ENCODE measurements at regions not wholly inside any gene's neighbourhood (a gene's known extent, or its start where the extent isn't known, plus 50 kb on each side); places are given as distances from the start of the nearest gene placed in this dataset.

- H3K4me1 ChIP-seq, result peaks cover 17% of the 10 kb centered on the region
- H3K36me3 Mint-ChIP-seq (ENCODE audit: insufficient read depth, unreplicated experiment), result no peaks in the 10 kb centered on the region
- DNase-seq, result no peak
- no peaks in the 10 kb centered on the region for H3K9me3 ChIP-seq
- H3K9me3 Mint-ChIP-seq (ENCODE audit: unreplicated experiment), result no peaks in the 10 kb centered on the region
- no peak overlapping the region for H3K27ac Mint-ChIP-seq (ENCODE audit: unreplicated experiment)
- no TSS peak for BruUV-seq (replicated peaks)
- H3K4me3 Mint-ChIP-seq (ENCODE audit: unreplicated experiment), result no peak overlapping the region
- ChIA-PET POLR2A (no interaction called here), CTCF (no interaction called here)
- H3K4me3 ChIP-seq (ENCODE audit: low read depth, low read length), result no peak overlapping the region
- no peaks in the 10 kb centered on the region for H3K27me3 Mint-ChIP-seq (ENCODE audit: insufficient read depth, unreplicated experiment)
- H3K27me3 ChIP-seq (replicated peaks; ENCODE audit: control insufficient read depth, insufficient read depth, low read length), result no peaks in the 10 kb centered on the region
- intact Hi-C loops (cut with micrococcal nuclease; ENCODE audit: unreplicated experiment), result no loop called here
- TF ChIP-seq CTCF (IDR thresholded peaks at IDR 0.05; ENCODE audit: insufficient read depth in 1 of 2, low read depth in 1 of 2, low read length in 1 of 2, severe bottlenecking in 1 of 2, unreplicated experiment in 1 of 2), result no peak
- no peaks in the 10 kb centered on the region for H3K36me3 ChIP-seq (ENCODE audit: control insufficient read depth, insufficient read depth, low read length)
- peaks cover 7% of the 10 kb centered on the region for H3K4me1 Mint-ChIP-seq (ENCODE audit: low read depth, unreplicated experiment)
Measured at GRCh38 chr3:150352931-150353330, 55.2 kb upstream of the TSC22D2 start.

GRCh38 chr3:150351398-150351797 is 56.7 kb upstream of the TSC22D2 start:
- no peak overlapping the region for H3K27ac Mint-ChIP-seq (ENCODE audit: unreplicated experiment)
- Histone ChIP-seq H3K27me3 (replicated peaks; ENCODE audit: control insufficient read depth, insufficient read depth, low read length) (no peaks in the 10 kb centered on the region), H3K36me3 (ENCODE audit: control insufficient read depth, insufficient read depth, low read length) (no peaks in the 10 kb centered on the region), H3K9me3 (no peaks in the 10 kb centered on the region), H3K4me3 (ENCODE audit: low read depth, low read length) (no peak overlapping the region), H3K4me1 (peaks cover 32% of the 10 kb centered on the region)
- no peak for DNase-seq
- CTCF ChIA-PET, result no interaction called here
- peaks cover 23% of the 10 kb centered on the region for H3K4me1 Mint-ChIP-seq (ENCODE audit: low read depth, unreplicated experiment)
- intact Hi-C loops (cut with micrococcal nuclease; ENCODE audit: unreplicated experiment), result no loop called here
- no peak for TF ChIP-seq CTCF (IDR thresholded peaks at IDR 0.05; ENCODE audit: insufficient read depth in 1 of 2, low read depth in 1 of 2, low read length in 1 of 2, severe bottlenecking in 1 of 2, unreplicated experiment in 1 of 2)
- no peaks in the 10 kb centered on the region for H3K27me3 Mint-ChIP-seq (ENCODE audit: insufficient read depth, unreplicated experiment)
- POLR2A ChIA-PET, result no interaction called here
- H3K9me3 Mint-ChIP-seq (ENCODE audit: unreplicated experiment), result no peaks in the 10 kb centered on the region
- BruUV-seq (replicated peaks), result no TSS peak
- H3K4me3 Mint-ChIP-seq (ENCODE audit: unreplicated experiment), result no peak overlapping the region
- H3K36me3 Mint-ChIP-seq (ENCODE audit: insufficient read depth, unreplicated experiment), result no peaks in the 10 kb centered on the region

- H3K4me1 ChIP-seq, result peaks cover 48% of the 10 kb centered on the region
- no peaks in the 10 kb centered on the region for H3K27me3 Mint-ChIP-seq (ENCODE audit: insufficient read depth, unreplicated experiment)
Measured at GRCh38 chr3:150349314-150350097, 58.6 kb upstream of the TSC22D2 start.

More at GRCh38 chr3:150349314-150350097, 58.6 kb upstream of the TSC22D2 start:
- POLR2A ChIA-PET, result interaction anchor here (0.6 kb wide), 1 partner anchor 59 kb away, joined by 3 read pairs; no protein-coding TSS in a partner anchor
- no peak for TF ChIP-seq CTCF (IDR thresholded peaks at IDR 0.05; ENCODE audit: insufficient read depth in 1 of 2, low read depth in 1 of 2, low read length in 1 of 2, severe bottlenecking in 1 of 2, unreplicated experiment in 1 of 2)
- no peaks in the 10 kb centered on the region for H3K9me3 Mint-ChIP-seq (ENCODE audit: unreplicated experiment)
- intact Hi-C loops (cut with micrococcal nuclease; ENCODE audit: unreplicated experiment), result no loop called here
- CTCF ChIA-PET, result interaction anchor here (0.7 kb wide), 1 partner anchor 18 kb away, joined by 3 read pairs; no protein-coding TSS in a partner anchor
- H3K36me3 Mint-ChIP-seq (ENCODE audit: insufficient read depth, unreplicated experiment), result peaks cover 7% of the 10 kb centered on the region
- H3K4me1 Mint-ChIP-seq (ENCODE audit: low read depth, unreplicated experiment), result peaks cover 35% of the 10 kb centered on the region
- Histone ChIP-seq H3K4me3 (ENCODE audit: low read depth, low read length) (no peak overlapping the region), H3K27me3 (replicated peaks; ENCODE audit: control insufficient read depth, insufficient read depth, low read length) (no peaks in the 10 kb centered on the region), H3K9me3 (no peaks in the 10 kb centered on the region), H3K36me3 (ENCODE audit: control insufficient read depth, insufficient read depth, low read length) (no peaks in the 10 kb centered on the region)
- BruUV-seq (replicated peaks), result no TSS peak
- no peak for DNase-seq
- no peak overlapping the region for H3K4me3 Mint-ChIP-seq (ENCODE audit: unreplicated experiment)
- H3K27ac Mint-ChIP-seq (ENCODE audit: unreplicated experiment), result no peak overlapping the region
